ENCODE measurements at regions not wholly inside any gene's neighbourhood (a gene's known extent, or its start where the extent isn't known, plus 50 kb on each side); places are given as distances from the start of the nearest gene placed in this dataset.

- H3K4me1 ChIP-seq (ENCODE audit: control insufficient read depth, insufficient read depth, low read length), result no peaks in the 10 kb centered on the region; the same call in 1 of the 2 replicates
- H3K27ac ChIP-seq (ENCODE audit: low read length), result no peak overlapping the region
- no peaks in the 10 kb centered on the region for H3K9me3 ChIP-seq (ENCODE audit: control insufficient read depth, insufficient read depth, low read length)
- no peak for DNase-seq (ENCODE audit: low read depth, low spot score)
- WGBS (ENCODE audit: insufficient coverage, insufficient read length), result no CpG with 5 or more reads among the region's 4 CpGs
- H3K4me3 ChIP-seq (ENCODE audit: low read length), result no peak overlapping the region
- no peaks in the 10 kb centered on the region for H3K27me3 ChIP-seq (ENCODE audit: control insufficient read depth, insufficient read depth, low read length)
- H3K36me3 ChIP-seq (ENCODE audit: control insufficient read depth, insufficient read depth, low read length), result no peaks in the 10 kb centered on the region
Observed at GRCh38 chr2:196503398-196503797, 136.1 kb upstream of the CCDC150 start.

- no peak for DNase-seq (ENCODE audit: low read depth, low spot score)
- Histone ChIP-seq H3K27ac (ENCODE audit: low read length) (no peak overlapping the region), H3K36me3 (ENCODE audit: control insufficient read depth, insufficient read depth, low read length) (no peaks in the 10 kb centered on the region), H3K4me3 (ENCODE audit: low read length) (no peak overlapping the region), H3K27me3 (ENCODE audit: control insufficient read depth, insufficient read depth, low read length) (no peaks in the 10 kb centered on the region), H3K9me3 (ENCODE audit: control insufficient read depth, insufficient read depth, low read length) (no peaks in the 10 kb centered on the region), H3K4me1 (ENCODE audit: control insufficient read depth, insufficient read depth, low read length) (no peaks in the 10 kb centered on the region; the same call in 1 of the 2 replicates)
Observed at GRCh38 chr2:196504788-196505187, 134.7 kb upstream of the CCDC150 start.

- DNase-seq (ENCODE audit: low read depth, low spot score), result no peak
- Histone ChIP-seq H3K27me3 (ENCODE audit: control insufficient read depth, insufficient read depth, low read length) (no peaks in the 10 kb centered on the region), H3K36me3 (ENCODE audit: control insufficient read depth, insufficient read depth, low read length) (no peaks in the 10 kb centered on the region), H3K4me1 (ENCODE audit: control insufficient read depth, insufficient read depth, low read length) (no peaks in the 10 kb centered on the region; the same call in 1 of the 2 replicates), H3K9me3 (ENCODE audit: control insufficient read depth, insufficient read depth, low read length) (no peaks in the 10 kb centered on the region), H3K27ac (ENCODE audit: low read length) (no peak overlapping the region), H3K4me3 (ENCODE audit: low read length) (no peak overlapping the region)
- no CpG with 5 or more reads among the region's 1 CpG for WGBS (ENCODE audit: insufficient coverage, insufficient read length)
Observed at GRCh38 chr2:196510246-196510645, 129.3 kb upstream of the CCDC150 start.

GRCh38 chr2:196511258-196512168 is 128.0 kb upstream of the CCDC150 start:
- H3K36me3 ChIP-seq (ENCODE audit: control insufficient read depth, insufficient read depth, low read length), result no peaks in the 10 kb centered on the region
- WGBS (ENCODE audit: insufficient coverage, insufficient read length), result no CpG with 5 or more reads among the region's 3 CpGs

GRCh38 chr2:196513796-196514526 is 125.6 kb upstream of the CCDC150 start:
- WGBS (ENCODE audit: insufficient coverage, insufficient read length), result no CpG with 5 or more reads among the region's 11 CpGs
- Histone ChIP-seq H3K27ac (ENCODE audit: low read length) (no peak overlapping the region), H3K4me1 (ENCODE audit: control insufficient read depth, insufficient read depth, low read length) (no peaks in the 10 kb centered on the region; the same call in 1 of the 2 replicates), H3K4me3 (ENCODE audit: low read length) (no peak overlapping the region), H3K27me3 (ENCODE audit: control insufficient read depth, insufficient read depth, low read length) (no peaks in the 10 kb centered on the region), H3K9me3 (ENCODE audit: control insufficient read depth, insufficient read depth, low read length) (no peaks in the 10 kb centered on the region), H3K36me3 (ENCODE audit: control insufficient read depth, insufficient read depth, low read length) (no peaks in the 10 kb centered on the region)
- DNase-seq (ENCODE audit: low read depth, low spot score), result no peak

More at GRCh38 chr2:196511258-196512168, 128.0 kb upstream of the CCDC150 start:
- DNase-seq (ENCODE audit: low read depth, low spot score), result no peak
- H3K27ac ChIP-seq (ENCODE audit: low read length), result no peak overlapping the region
- H3K27me3 ChIP-seq (ENCODE audit: control insufficient read depth, insufficient read depth, low read length), result no peaks in the 10 kb centered on the region
- H3K4me1 ChIP-seq (ENCODE audit: control insufficient read depth, insufficient read depth, low read length), result no peaks in the 10 kb centered on the region; the same call in 1 of the 2 replicates
- H3K4me3 ChIP-seq (ENCODE audit: low read length), result no peak overlapping the region
- no peaks in the 10 kb centered on the region for H3K9me3 ChIP-seq (ENCODE audit: control insufficient read depth, insufficient read depth, low read length)

GRCh38 chr2:196514641-196515040 is 124.9 kb upstream of the CCDC150 start:
- DNase-seq (ENCODE audit: low read depth, low spot score), result no peak
- H3K4me3 ChIP-seq (ENCODE audit: low read length), result no peak overlapping the region
- no peak overlapping the region for H3K27ac ChIP-seq (ENCODE audit: low read length)
- H3K36me3 ChIP-seq (ENCODE audit: control insufficient read depth, insufficient read depth, low read length), result no peaks in the 10 kb centered on the region
- no peaks in the 10 kb centered on the region; the same call in 1 of the 2 replicates for H3K4me1 ChIP-seq (ENCODE audit: control insufficient read depth, insufficient read depth, low read length)
- no peaks in the 10 kb centered on the region for H3K27me3 ChIP-seq (ENCODE audit: control insufficient read depth, insufficient read depth, low read length)
- WGBS (ENCODE audit: insufficient coverage, insufficient read length), result no CpG with 5 or more reads among the region's 5 CpGs
- H3K9me3 ChIP-seq (ENCODE audit: control insufficient read depth, insufficient read depth, low read length), result no peaks in the 10 kb centered on the region

- H3K4me1 ChIP-seq (ENCODE audit: control insufficient read depth, insufficient read depth, low read length), result no peaks in the 10 kb centered on the region; the same call in 1 of the 2 replicates
- no peaks in the 10 kb centered on the region for H3K9me3 ChIP-seq (ENCODE audit: control insufficient read depth, insufficient read depth, low read length)
- H3K27me3 ChIP-seq (ENCODE audit: control insufficient read depth, insufficient read depth, low read length), result no peaks in the 10 kb centered on the region
- H3K27ac ChIP-seq (ENCODE audit: low read length), result no peak overlapping the region
- WGBS (ENCODE audit: insufficient coverage, insufficient read length), result no CpG with 5 or more reads among the region's 11 CpGs
- H3K36me3 ChIP-seq (ENCODE audit: control insufficient read depth, insufficient read depth, low read length), result no peaks in the 10 kb centered on the region
- no peak overlapping the region for H3K4me3 ChIP-seq (ENCODE audit: low read length)
- no peak for DNase-seq (ENCODE audit: low read depth, low spot score)
Observed at GRCh38 chr2:196515051-196515450, 124.5 kb upstream of the CCDC150 start.

- no peaks in the 10 kb centered on the region for H3K36me3 ChIP-seq (ENCODE audit: control insufficient read depth, insufficient read depth, low read length)
- no peak for DNase-seq (ENCODE audit: low read depth, low spot score)
- H3K4me1 ChIP-seq (ENCODE audit: control insufficient read depth, insufficient read depth, low read length), result no peaks in the 10 kb centered on the region
- no peak overlapping the region for H3K4me3 ChIP-seq (ENCODE audit: low read length)
- H3K27me3 ChIP-seq (ENCODE audit: control insufficient read depth, insufficient read depth, low read length), result no peaks in the 10 kb centered on the region
- no peak overlapping the region for H3K27ac ChIP-seq (ENCODE audit: low read length)
- H3K9me3 ChIP-seq (ENCODE audit: control insufficient read depth, insufficient read depth, low read length), result no peaks in the 10 kb centered on the region
- no CpG with 5 or more reads among the region's 2 CpGs for WGBS (ENCODE audit: insufficient coverage, insufficient read length)
Observed at GRCh38 chr2:196515608-196516007, 123.9 kb upstream of the CCDC150 start.

- DNase-seq (ENCODE audit: low read depth, low spot score), result no peak
- H3K27ac ChIP-seq (ENCODE audit: low read length), result no peak overlapping the region
- no peaks in the 10 kb centered on the region for H3K27me3 ChIP-seq (ENCODE audit: control insufficient read depth, insufficient read depth, low read length)
- no peak overlapping the region for H3K4me3 ChIP-seq (ENCODE audit: low read length)
- H3K9me3 ChIP-seq (ENCODE audit: control insufficient read depth, insufficient read depth, low read length), result no peaks in the 10 kb centered on the region
- H3K4me1 ChIP-seq (ENCODE audit: control insufficient read depth, insufficient read depth, low read length), result no peaks in the 10 kb centered on the region
- no peaks in the 10 kb centered on the region for H3K36me3 ChIP-seq (ENCODE audit: control insufficient read depth, insufficient read depth, low read length)
- WGBS (ENCODE audit: insufficient coverage, insufficient read length), result no CpG with 5 or more reads among the region's 4 CpGs
Observed at GRCh38 chr2:196516564-196516963, 123.0 kb upstream of the CCDC150 start.

GRCh38 chr2:196520605-196521004 is 118.9 kb upstream of the CCDC150 start:
- Histone ChIP-seq H3K9me3 (ENCODE audit: control insufficient read depth, insufficient read depth, low read length) (no peaks in the 10 kb centered on the region), H3K36me3 (ENCODE audit: control insufficient read depth, insufficient read depth, low read length) (no peaks in the 10 kb centered on the region), H3K27me3 (ENCODE audit: control insufficient read depth, insufficient read depth, low read length) (no peaks in the 10 kb centered on the region), H3K27ac (ENCODE audit: low read length) (no peak overlapping the region), H3K4me1 (ENCODE audit: control insufficient read depth, insufficient read depth, low read length) (no peaks in the 10 kb centered on the region), H3K4me3 (ENCODE audit: low read length) (no peak overlapping the region)
- WGBS (ENCODE audit: insufficient coverage, insufficient read length), result no CpG with 5 or more reads among the region's 4 CpGs
- no peak for DNase-seq (ENCODE audit: low read depth, low spot score)

All from iPS DF 6.9 (cell line).